A549 (cell line): ENCODE measurements at regions not wholly inside any gene's neighbourhood (a gene's known extent, or its start where the extent isn't known, plus 50 kb on each side); places are given as distances from the start of the nearest gene placed in this dataset.

Experiments
- ATAC-seq, 2 experiments: fragments of 200-7000 bp in 1 of 2; fragments of >200 bp in 1 of 2; cut with Nextera tagmentation in 1 of 2; cut with Tn5 transposase in 1 of 2; 3 replicates each; pipeline versions ENCODE4 v1.8.0 to v1.9.1; 2018 to 2020; ENCODE audit warnings: mild to moderate bottlenecking in 1 of 2, moderate library complexity in 1 of 2
- CTCF ChIA-PET: fragments of 300-600 bp; sonication (Branson Sonifier 250); formaldehyde crosslinking; extraction: SDS; loops from one replicate; lab custom pipeline; 2021; ENCODE audit warnings: antibody characterized with exemption, inconsistent platforms; lab: Yijun Ruan, JAX
- POLR2A ChIA-PET: fragments of 350-600 bp; formaldehyde crosslinking; extraction: SDS; loops from one replicate; lab custom pipeline; 2021; ENCODE audit warnings: antibody characterized with exemption, inconsistent platforms; lab: Yijun Ruan, JAX
- DNase-seq, 2 experiments: peaks; one replicate each; pipeline versions ENCODE4 v3.0.0 to v3.0.0-alpha.2; 2011 to 2016; ENCODE audit warnings: low read depth in 1 of 2, low spot score in 1 of 2
- FAIRE-seq: peaks from 2 replicates; lab custom pipeline; 2011; peaks lifted over from hg19 to GRCh38; lab: Jason Lieb, UNC
- H3K27ac ChIP-seq, 2 experiments: fragments of >200 bp; sonication (Bioruptor Twin); formaldehyde crosslinking; 3 replicates each; pipeline ENCODE4 v1.5.1; 2016 to 2017
- H3K4me1 ChIP-seq: fragments of >200 bp; sonication (Bioruptor Twin); formaldehyde crosslinking; 3 replicates; pipeline ENCODE4 v1.6.1; 2016
- H3K4me2 ChIP-seq: fragments of >200 bp; sonication (Bioruptor Twin); formaldehyde crosslinking; 3 replicates; pipeline ENCODE4 v1.6.1; 2016
- H3K4me3 ChIP-seq: fragments of >200 bp; sonication (Bioruptor Twin); formaldehyde crosslinking; 3 replicates; pipeline ENCODE4 v1.5.1; 2016
- H3K9me3 ChIP-seq: fragments of >200 bp; sonication (Bioruptor Twin); formaldehyde crosslinking; 3 replicates; pipeline ENCODE4 v1.6.1; 2016
- CHD2 ChIP-seq: fragments of 150-350 bp; IDR thresholded peaks from 2 replicates; pipeline ENCODE4 v1.6.1; 2014; ENCODE audit warnings: low read length; ENCODE audit not compliant: partially characterized antibody
- FOSB ChIP-seq: fragments of 250-450 bp; sonication (Bioruptor Pico); IDR thresholded peaks from 2 replicates; pipeline ENCODE4 v1.5.0; 2020; ENCODE audit warnings: mild to moderate bottlenecking, moderate library complexity
- FOXS1 ChIP-seq: fragments of 250-450 bp; sonication (Bioruptor Pico); IDR thresholded peaks from 2 replicates; pipeline ENCODE4 v1.5.0; 2020; ENCODE audit warnings: mild to moderate bottlenecking, moderate library complexity
- HOXA7 ChIP-seq: fragments of 250-450 bp; sonication (Bioruptor Pico); IDR thresholded peaks from 2 replicates; pipeline ENCODE4 v1.5.0; 2020; ENCODE audit warnings: mild to moderate bottlenecking, moderate library complexity
- KDM1A ChIP-seq: fragments of 200-600 bp; sonication (generic); IDR thresholded peaks from 2 replicates; pipeline ENCODE4 v1.6.1; 2016; ENCODE audit warnings: low read depth, mild to moderate bottlenecking
- MYC ChIP-seq: IDR thresholded peaks from 2 replicates; pipeline ENCODE4 v1.6.1; 2012; ENCODE audit warnings: mild to moderate bottlenecking, inconsistent platforms, low read length, improper control_type of control experiment, borderline replicate concordance
- NFE2L2 ChIP-seq: fragments of 150-350 bp; conservative IDR thresholded peaks from 2 replicates; pipeline ENCODE4 v1.6.1; 2014; ENCODE audit warnings: low read length
- NPAS2 ChIP-seq: fragments of 250-450 bp; sonication (Bioruptor Pico); IDR thresholded peaks from 2 replicates; pipeline ENCODE4 v1.8.0; 2022; ENCODE audit warnings: mild to moderate bottlenecking, moderate library complexity, borderline replicate concordance
- RAD21 ChIP-seq, 2 experiments: fragments of >200 bp in 1 of 2; sonication (Bioruptor Twin) in 1 of 2; formaldehyde crosslinking in 1 of 2; IDR thresholded peaks in 1 of 2; conservative IDR thresholded peaks in 1 of 2; 2 replicates in 1 of 2; 3 replicates in 1 of 2; pipeline ENCODE4 v1.6.1; 2012 to 2018; ENCODE audit warnings: inconsistent platforms in 1 of 2
- ZSCAN20 ChIP-seq: fragments of 250-450 bp; sonication (Bioruptor Pico); IDR thresholded peaks from 2 replicates; pipeline ENCODE4 v1.8.0; 2022; ENCODE audit warnings: mild to moderate bottlenecking, moderate library complexity
- WGBS: methylation state at CpG from one replicate; pipeline ENCODE4 v1.1.6; 2017; ENCODE audit errors: missing lambda C conversion rate; 5-methylcytosine and 5-hydroxymethylcytosine counted together
- TF ChIP-seq, protein P1 (sequence below): fragments of 450-650 bp; IDR thresholded peaks from 2 replicates; pipeline ENCODE4 v1.6.1; 2014; ENCODE audit warnings: antibody characterized with exemption
- TF ChIP-seq, protein P2 (sequence below): fragments of 250-450 bp; sonication (Bioruptor Pico); IDR thresholded peaks from 2 replicates; pipeline ENCODE4 v1.5.0; 2020; ENCODE audit warnings: low read depth, mild to moderate bottlenecking, moderate library complexity
- TF ChIP-seq, protein P3 (sequence below): fragments of 200-600 bp; sonication (generic); IDR thresholded peaks from 2 replicates; pipeline ENCODE4 v1.6.1; 2016; ENCODE audit warnings: antibody characterized with exemption, mild to moderate bottlenecking, moderate library complexity
- TF ChIP-seq, protein P4 (sequence below): fragments of 250-450 bp; sonication (Bioruptor Pico); IDR thresholded peaks from 2 replicates; pipeline ENCODE4 v1.5.0; 2021; ENCODE audit warnings: mild to moderate bottlenecking, moderate library complexity, borderline replicate concordance

DNA sequence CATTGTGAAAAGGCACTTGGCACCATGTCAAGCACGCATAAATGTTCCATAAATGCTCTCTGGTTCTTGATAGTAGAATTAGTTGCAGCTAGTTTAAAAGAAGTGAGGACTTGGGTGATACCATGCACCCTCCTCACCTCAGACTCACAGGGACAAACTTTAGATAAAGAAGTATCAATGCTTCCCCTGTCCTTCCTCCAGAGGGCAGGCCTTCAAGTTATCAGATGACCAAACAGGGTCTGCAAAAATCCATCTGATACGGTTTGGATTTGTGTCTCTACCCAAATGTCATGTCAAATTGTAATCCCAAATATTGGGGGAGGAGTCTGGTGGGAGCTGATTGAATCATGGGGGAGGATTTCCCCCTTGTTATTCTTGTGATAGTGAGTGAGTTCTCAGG is 54.1 kb downstream of the C1QL2 start:
- no peak for ATAC-seq
- Histone ChIP-seq H3K4me1 (no peaks in the 10 kb centered on the region), H3K4me3 (no peak overlapping the region), H3K4me2 (no peak overlapping the region), H3K27ac (no peak overlapping the region)
- POLR2A ChIA-PET, result no interaction called here
- FAIRE-seq, result no peak
- DNase-seq, result no peak
- TF ChIP-seq, protein P1, sequence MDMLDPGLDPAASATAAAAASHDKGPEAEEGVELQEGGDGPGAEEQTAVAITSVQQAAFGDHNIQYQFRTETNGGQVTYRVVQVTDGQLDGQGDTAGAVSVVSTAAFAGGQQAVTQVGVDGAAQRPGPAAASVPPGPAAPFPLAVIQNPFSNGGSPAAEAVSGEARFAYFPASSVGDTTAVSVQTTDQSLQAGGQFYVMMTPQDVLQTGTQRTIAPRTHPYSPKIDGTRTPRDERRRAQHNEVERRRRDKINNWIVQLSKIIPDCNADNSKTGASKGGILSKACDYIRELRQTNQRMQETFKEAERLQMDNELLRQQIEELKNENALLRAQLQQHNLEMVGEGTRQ, result no peak
- TF ChIP-seq, all 56 proteins: peak for 0
- H3K9me3 ChIP-seq, result no peaks in the 10 kb centered on the region
- CTCF ChIA-PET, result interaction anchor here (1.2 to 1.3 kb wide), 2 partner anchors 80 to 372 kb away, joined by 3 to 4 read pairs; no protein-coding TSS in a partner anchor
- WGBS, result 0% methylated on average over 2 of the region's 2 CpGs

- ATAC-seq, result no peak
Measured at GRCh38 chr2:119102964-119103363, 55.6 kb downstream of the C1QL2 start.

DNA sequence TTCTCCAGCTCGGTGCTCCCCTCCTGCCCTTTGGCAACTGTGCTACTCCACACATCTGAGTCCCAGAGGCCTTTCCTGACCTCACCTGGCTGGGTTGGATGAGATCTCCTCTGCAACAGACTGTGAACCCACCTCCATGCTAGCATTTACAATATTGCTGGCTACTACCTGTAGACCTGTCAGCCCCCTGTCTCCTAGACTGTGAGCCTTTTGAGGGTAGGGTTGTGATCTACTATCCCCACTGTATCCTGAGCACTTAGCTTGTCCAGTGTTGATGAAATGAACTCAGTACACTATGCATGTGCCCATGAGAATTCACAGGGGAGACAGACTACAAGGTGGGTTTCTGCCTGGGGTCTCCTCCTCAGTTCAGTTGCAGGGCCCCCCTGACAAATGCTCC is 70.1 kb downstream of the C1QL2 start:
- Histone ChIP-seq H3K27ac (no peak overlapping the region), H3K4me1 (no peaks in the 10 kb centered on the region), H3K4me2 (no peak overlapping the region), H3K9me3 (no peaks in the 10 kb centered on the region), H3K4me3 (no peak overlapping the region)
- POLR2A ChIA-PET, result no interaction called here
- TF ChIP-seq, protein P2, sequence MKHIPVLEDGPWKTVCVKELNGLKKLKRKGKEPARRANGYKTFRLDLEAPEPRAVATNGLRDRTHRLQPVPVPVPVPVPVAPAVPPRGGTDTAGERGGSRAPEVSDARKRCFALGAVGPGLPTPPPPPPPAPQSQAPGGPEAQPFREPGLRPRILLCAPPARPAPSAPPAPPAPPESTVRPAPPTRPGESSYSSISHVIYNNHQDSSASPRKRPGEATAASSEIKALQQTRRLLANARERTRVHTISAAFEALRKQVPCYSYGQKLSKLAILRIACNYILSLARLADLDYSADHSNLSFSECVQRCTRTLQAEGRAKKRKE (CRISPR knock-in tag), result no peak
- no peak for TF ChIP-seq ZSCAN20 (CRISPR knock-in tag)
- no peak for TF ChIP-seq NFE2L2
- TF ChIP-seq HOXA7 (CRISPR knock-in tag), result no peak
- no peak for TF ChIP-seq FOXS1 (CRISPR knock-in tag)
- TF ChIP-seq NPAS2, result no peak
- TF ChIP-seq MYC, result no peak
- TF ChIP-seq KDM1A, result no peak
- TF ChIP-seq RAD21 (conservative IDR thresholded peaks at IDR 0.05 in 1 of 2, IDR thresholded peaks at IDR 0.05 in 1 of 2), result no peak
- TF ChIP-seq, protein P3, sequence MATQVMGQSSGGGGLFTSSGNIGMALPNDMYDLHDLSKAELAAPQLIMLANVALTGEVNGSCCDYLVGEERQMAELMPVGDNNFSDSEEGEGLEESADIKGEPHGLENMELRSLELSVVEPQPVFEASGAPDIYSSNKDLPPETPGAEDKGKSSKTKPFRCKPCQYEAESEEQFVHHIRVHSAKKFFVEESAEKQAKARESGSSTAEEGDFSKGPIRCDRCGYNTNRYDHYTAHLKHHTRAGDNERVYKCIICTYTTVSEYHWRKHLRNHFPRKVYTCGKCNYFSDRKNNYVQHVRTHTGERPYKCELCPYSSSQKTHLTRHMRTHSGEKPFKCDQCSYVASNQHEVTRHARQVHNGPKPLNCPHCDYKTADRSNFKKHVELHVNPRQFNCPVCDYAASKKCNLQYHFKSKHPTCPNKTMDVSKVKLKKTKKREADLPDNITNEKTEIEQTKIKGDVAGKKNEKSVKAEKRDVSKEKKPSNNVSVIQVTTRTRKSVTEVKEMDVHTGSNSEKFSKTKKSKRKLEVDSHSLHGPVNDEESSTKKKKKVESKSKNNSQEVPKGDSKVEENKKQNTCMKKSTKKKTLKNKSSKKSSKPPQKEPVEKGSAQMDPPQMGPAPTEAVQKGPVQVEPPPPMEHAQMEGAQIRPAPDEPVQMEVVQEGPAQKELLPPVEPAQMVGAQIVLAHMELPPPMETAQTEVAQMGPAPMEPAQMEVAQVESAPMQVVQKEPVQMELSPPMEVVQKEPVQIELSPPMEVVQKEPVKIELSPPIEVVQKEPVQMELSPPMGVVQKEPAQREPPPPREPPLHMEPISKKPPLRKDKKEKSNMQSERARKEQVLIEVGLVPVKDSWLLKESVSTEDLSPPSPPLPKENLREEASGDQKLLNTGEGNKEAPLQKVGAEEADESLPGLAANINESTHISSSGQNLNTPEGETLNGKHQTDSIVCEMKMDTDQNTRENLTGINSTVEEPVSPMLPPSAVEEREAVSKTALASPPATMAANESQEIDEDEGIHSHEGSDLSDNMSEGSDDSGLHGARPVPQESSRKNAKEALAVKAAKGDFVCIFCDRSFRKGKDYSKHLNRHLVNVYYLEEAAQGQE, result no peak
- FAIRE-seq, result no peak
- no peak for ATAC-seq
- WGBS, result 3% methylated on average over 1 of the region's 1 CpG
- DNase-seq, result no peak
- CTCF ChIA-PET, result no interaction called here

More at GRCh38 chr2:119102964-119103363, 55.6 kb downstream of the C1QL2 start:
- DNase-seq, result no peak
- H3K4me2 ChIP-seq, result no peak overlapping the region
- no peaks in the 10 kb centered on the region for H3K4me1 ChIP-seq
- TF ChIP-seq CHD2, result no peak
- no peak for TF ChIP-seq FOSB (CRISPR knock-in tag)
- TF ChIP-seq, protein P4, sequence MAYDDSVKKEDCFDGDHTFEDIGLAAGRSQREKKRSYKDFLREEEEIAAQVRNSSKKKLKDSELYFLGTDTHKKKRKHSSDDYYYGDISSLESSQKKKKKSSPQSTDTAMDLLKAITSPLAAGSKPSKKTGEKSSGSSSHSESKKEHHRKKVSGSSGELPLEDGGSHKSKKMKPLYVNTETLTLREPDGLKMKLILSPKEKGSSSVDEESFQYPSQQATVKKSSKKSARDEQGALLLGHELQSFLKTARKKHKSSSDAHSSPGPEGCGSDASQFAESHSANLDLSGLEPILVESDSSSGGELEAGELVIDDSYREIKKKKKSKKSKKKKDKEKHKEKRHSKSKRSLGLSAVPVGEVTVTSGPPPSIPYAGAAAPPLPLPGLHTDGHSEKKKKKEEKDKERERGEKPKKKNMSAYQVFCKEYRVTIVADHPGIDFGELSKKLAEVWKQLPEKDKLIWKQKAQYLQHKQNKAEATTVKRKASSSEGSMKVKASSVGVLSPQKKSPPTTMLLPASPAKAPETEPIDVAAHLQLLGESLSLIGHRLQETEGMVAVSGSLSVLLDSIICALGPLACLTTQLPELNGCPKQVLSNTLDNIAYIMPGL (CRISPR knock-in tag), result no peak
- TF ChIP-seq HOXA7 (CRISPR knock-in tag), result no peak
- TF ChIP-seq, all 56 proteins: peak for 0
- ChIA-PET POLR2A (no interaction called here), CTCF (no interaction called here)
- Histone ChIP-seq H3K27ac (no peak overlapping the region), H3K4me3 (no peak overlapping the region), H3K9me3 (no peaks in the 10 kb centered on the region)
- no peak for FAIRE-seq
